H1 (cell line): ENCODE measurements at regions not wholly inside any gene's neighbourhood (a gene's known extent, or its start where the extent isn't known, plus 50 kb on each side); places are given as distances from the start of the nearest gene placed in this dataset.

ENCODE experiments used
- CTCF ChIA-PET: fragments of 300-600 bp; sonication (Branson Sonifier 250); formaldehyde crosslinking; loops from one replicate; lab custom pipeline; 2021; ENCODE audit not compliant: partially characterized antibody; lab: Charles Lee
- POLR2A ChIA-PET: fragments of 300-600 bp; sonication (Branson Sonifier 250); formaldehyde crosslinking; loops from one replicate; lab custom pipeline; 2021; ENCODE audit warnings: inconsistent platforms; ENCODE audit not compliant: partially characterized antibody; lab: Charles Lee
- DNase-seq, 2 experiments: peaks; one replicate each; pipeline versions ENCODE4 v3.0.0 to v3.0.0-alpha.2; 2010 to 2022; ENCODE audit warnings: low spot score in 2 of 2, low read depth in 1 of 2, mixed read lengths in 1 of 2
- FAIRE-seq: peaks from 2 replicates; lab custom pipeline; 2011; peaks lifted over from hg19 to GRCh38; lab: Jason Lieb, UNC
- H2AFZ ChIP-seq: 2 replicates; pipeline ENCODE4 v1.8.1; 2012; ENCODE audit warnings: low read length, inconsistent platforms
- H2AK5ac ChIP-seq: 2 replicates; pipeline ENCODE4 v1.6.1; 2013; ENCODE audit warnings: low read depth, low read length
- H2BK120ac ChIP-seq: replicated peaks from 2 replicates; pipeline ENCODE3; 2013; ENCODE audit warnings: low read depth, low read length, inconsistent platforms
- H2BK12ac ChIP-seq: 2 replicates; pipeline ENCODE4 v1.6.1; 2013; ENCODE audit warnings: low read depth, low read length
- H2BK15ac ChIP-seq: 2 replicates; pipeline ENCODE4 v1.6.1; 2013; ENCODE audit warnings: low read length
- H2BK20ac ChIP-seq: 2 replicates; pipeline ENCODE4 v1.6.1; 2013; ENCODE audit warnings: low read length
- H2BK5ac ChIP-seq: 2 replicates; pipeline ENCODE4 v1.6.1; 2013; ENCODE audit warnings: low read depth, low read length
- H3K14ac ChIP-seq: 2 replicates; pipeline ENCODE4 v1.6.1; 2013; ENCODE audit warnings: inconsistent platforms; ENCODE audit not compliant: insufficient read length
- H3K18ac ChIP-seq: 2 replicates; pipeline ENCODE4 v1.6.1; 2013; ENCODE audit warnings: low read length; ENCODE audit errors: extremely low read depth
- H3K23ac ChIP-seq: 2 replicates; pipeline ENCODE4 v1.6.1; 2013; ENCODE audit warnings: inconsistent platforms; ENCODE audit not compliant: insufficient read length
- H3K23me2 ChIP-seq: 2 replicates; pipeline ENCODE4 v1.6.1; 2013; ENCODE audit warnings: low read depth, low read length
- H3K27ac ChIP-seq: 2 replicates; pipeline ENCODE4 v1.6.1; 2011; ENCODE audit warnings: low read depth, low read length, inconsistent platforms
- H3K27me3 ChIP-seq, 4 experiments: replicated peaks in 1 of 4; 1 replicate in 1 of 4; 2 replicates in 3 of 4; pipeline versions ENCODE4 v1.6.1 to v1.8.1; 2011 to 2013; ENCODE audit warnings: low read length in 3 of 4, mild to moderate bottlenecking in 3 of 4, inconsistent platforms in 2 of 4, mixed read lengths in 2 of 4, moderate library complexity in 1 of 4; ENCODE audit not compliant: control insufficient read depth in 3 of 4, insufficient read depth in 3 of 4; ENCODE audit errors: extremely low read depth in 1 of 4
- H3K36me3 ChIP-seq, 4 experiments: 2 replicates each; pipeline versions ENCODE4 v1.6.1 to v1.8.1; 2011 to 2013; ENCODE audit warnings: mild to moderate bottlenecking in 4 of 4, low read length in 3 of 4, moderate library complexity in 2 of 4, control low read depth in 1 of 4, inconsistent platforms in 1 of 4; ENCODE audit not compliant: insufficient read depth in 4 of 4, control insufficient read depth in 2 of 4
- H3K4ac ChIP-seq: replicated peaks from 2 replicates; pipeline ENCODE3; 2013; ENCODE audit warnings: low read length, low read depth, mixed read lengths, inconsistent platforms; ENCODE audit not compliant: insufficient read length
- H3K4me1 ChIP-seq, 4 experiments: replicated peaks in 1 of 4; 1 replicate in 1 of 4; 2 replicates in 3 of 4; pipeline versions ENCODE4 v1.6.1 to v1.8.1; 2011 to 2013; ENCODE audit warnings: low read length in 3 of 4, inconsistent platforms in 2 of 4, mixed read lengths in 1 of 4; ENCODE audit not compliant: insufficient read depth in 4 of 4, control insufficient read depth in 3 of 4
- H3K4me2 ChIP-seq, 2 experiments: 2 replicates each; pipeline versions ENCODE4 v1.6.1 to v1.8.1; 2011 to 2013; ENCODE audit warnings: low read depth in 2 of 2, low read length in 2 of 2, control low read depth in 1 of 2, inconsistent platforms in 1 of 2, mild to moderate bottlenecking in 1 of 2; ENCODE audit not compliant: insufficient read depth in 1 of 2
- H3K4me3 ChIP-seq, 4 experiments: fragments of 200-600, 300-600 bp in 1 of 4; sonication (generic), shearing (Covaris generic), sonication (Bioruptor Twin) in 1 of 4; 2 replicates each; pipeline versions ENCODE4 v1.5.1 to v1.8.1; 2011 to 2016; ENCODE audit warnings: low read length in 4 of 4, low read depth in 3 of 4, control low read depth in 2 of 4, inconsistent platforms in 2 of 4, mild to moderate bottlenecking in 2 of 4, mixed read lengths in 1 of 4, moderate library complexity in 1 of 4; ENCODE audit not compliant: insufficient read depth in 2 of 4; ENCODE audit errors: extremely low read depth in 1 of 4
- H3K56ac ChIP-seq: replicated peaks from 2 replicates; pipeline ENCODE3; 2013; ENCODE audit warnings: low read depth, mild to moderate bottlenecking, mixed read lengths, low read length, inconsistent platforms; ENCODE audit not compliant: insufficient read length
- H3K79me1 ChIP-seq: 2 replicates; pipeline ENCODE4 v1.6.1; 2013; ENCODE audit warnings: low read depth, low read length, control low read depth
- H3K79me2 ChIP-seq, 2 experiments: 2 replicates each; pipeline versions ENCODE4 v1.6.1 to v1.8.1; 2012 to 2013; ENCODE audit warnings: low read length in 2 of 2, mild to moderate bottlenecking in 2 of 2, inconsistent platforms in 1 of 2; ENCODE audit not compliant: insufficient read depth in 2 of 2, control insufficient read depth in 1 of 2
- H3K9ac ChIP-seq, 4 experiments: replicated peaks in 1 of 4; 1 replicate in 1 of 4; 2 replicates in 3 of 4; pipeline versions ENCODE4 v1.6.1 to v1.8.1; 2011 to 2013; ENCODE audit warnings: low read depth in 3 of 4, low read length in 3 of 4, control low read depth in 2 of 4, mild to moderate bottlenecking in 2 of 4, moderate library complexity in 2 of 4, inconsistent platforms in 1 of 4; ENCODE audit errors: extremely low read depth in 1 of 4
- H3K9me3 ChIP-seq, 2 experiments: 2 replicates each; pipeline versions ENCODE4 v1.6.1 to v1.8.1; 2012 to 2013; ENCODE audit warnings: mild to moderate bottlenecking in 2 of 2, moderate library complexity in 2 of 2, control low read depth in 1 of 2, inconsistent platforms in 1 of 2, low read depth in 1 of 2, low read length in 1 of 2, mixed read lengths in 1 of 2; ENCODE audit not compliant: insufficient read depth in 2 of 2
- H4K20me1 ChIP-seq, 2 experiments: replicated peaks in 1 of 2; 2 replicates each; pipeline versions ENCODE3 to v1.8.1; 2011 to 2013; ENCODE audit warnings: inconsistent platforms in 2 of 2, low read length in 2 of 2, mild to moderate bottlenecking in 1 of 2; ENCODE audit not compliant: insufficient read depth in 2 of 2, control insufficient read depth in 1 of 2
- H4K5ac ChIP-seq: 2 replicates; pipeline ENCODE4 v1.6.1; 2013; ENCODE audit warnings: low read length, low read depth, mixed read lengths, inconsistent platforms; ENCODE audit not compliant: insufficient read length
- H4K8ac ChIP-seq: 2 replicates; pipeline ENCODE4 v1.8.0; 2013; ENCODE audit warnings: mild to moderate bottlenecking, moderate library complexity, low read length, inconsistent platforms; ENCODE audit not compliant: insufficient read depth; ENCODE audit errors: extremely low read depth
- H4K91ac ChIP-seq: replicated peaks from 2 replicates; pipeline ENCODE3; 2013; ENCODE audit warnings: low read length, mixed read lengths, inconsistent platforms; ENCODE audit not compliant: insufficient read length
- ATF3 ChIP-seq: IDR thresholded peaks from 2 replicates; pipeline ENCODE4 v1.6.1; 2011; ENCODE audit warnings: low read depth, mild to moderate bottlenecking, low read length; ENCODE audit not compliant: insufficient read depth
- CBX5 ChIP-seq: fragments of 300-800, 300-1000 bp; sonication (generic); IDR thresholded peaks from 2 replicates; pipeline ENCODE4 v1.7.1; 2016; ENCODE audit warnings: antibody characterized with exemption, low read length, low read depth
- HDAC2 ChIP-seq, 2 experiments: fragments of 300-600 bp in 1 of 2; sonication (generic) in 1 of 2; IDR thresholded peaks; 2 replicates each; pipeline ENCODE4 v1.6.1; 2011 to 2012; ENCODE audit warnings: low read depth in 2 of 2, low read length in 2 of 2, mild to moderate bottlenecking in 2 of 2, moderate library complexity in 2 of 2, borderline replicate concordance in 1 of 2, inconsistent platforms in 1 of 2
- JUND ChIP-seq: IDR thresholded peaks from 2 replicates; pipeline ENCODE4 v1.6.1; 2011; ENCODE audit warnings: mild to moderate bottlenecking, improper control_type of control experiment, low read length
- TEAD4 ChIP-seq: IDR thresholded peaks from 2 replicates; pipeline ENCODE4 v1.6.1; 2012; ENCODE audit warnings: low read depth, low read length, inconsistent platforms, mixed read lengths
- USF2 ChIP-seq: IDR thresholded peaks from 2 replicates; pipeline ENCODE4 v1.6.1; 2011; ENCODE audit warnings: low read length, improper control_type of control experiment
- ZNF274 ChIP-seq: IDR thresholded peaks from 2 replicates; pipeline ENCODE4 v1.7.0; 2012; ENCODE audit warnings: low read length, borderline replicate concordance; ENCODE audit errors: extremely low read depth
- WGBS, 2 experiments: shearing (Covaris generic) in 1 of 2; methylation state at CpG; one replicate each; pipeline versions ENCODE4 v1.1.6 to v1.1.7; 2013 to 2015; ENCODE audit warnings: low lambda C conversion rate in 2 of 2, mixed read lengths in 2 of 2, inconsistent platforms in 1 of 2, low coverage in 1 of 2, missing lambda C conversion rate in 1 of 2; ENCODE audit not compliant: insufficient replicate concordance in 2 of 2, insufficient coverage in 1 of 2, insufficient read length in 1 of 2; ENCODE audit errors: extremely low coverage in 1 of 2, missing lambda C conversion rate in 1 of 2; 5-methylcytosine and 5-hydroxymethylcytosine counted together

GRCh38 chr13:80904386-80904785 is 563.5 kb upstream of the SPRY2 start:
- WGBS, 2 experiments = 91% methylated on average over 1 of the region's 1 CpG; no CpG with 5 or more reads in 1 of the 2 experiments
- no peaks in the 10 kb centered on the region for H3K79me1 ChIP-seq
- H3K9ac ChIP-seq = no peak overlapping the region
- H3K36me3 ChIP-seq = no peaks in the 10 kb centered on the region
- no peak overlapping the region for H2BK12ac ChIP-seq
- no peak overlapping the region for H3K4me3 ChIP-seq
- H2AK5ac ChIP-seq = no peak overlapping the region
- H4K8ac ChIP-seq = no peak overlapping the region
- H3K4ac ChIP-seq = no peak overlapping the region
- H3K79me2 ChIP-seq = no peaks in the 10 kb centered on the region
- no peaks in the 10 kb centered on the region for H3K23me2 ChIP-seq
- H3K56ac ChIP-seq = no peak overlapping the region
- no peak overlapping the region for H2BK15ac ChIP-seq
- H3K14ac ChIP-seq = no peak overlapping the region
- no peak overlapping the region for H2BK20ac ChIP-seq
- H4K91ac ChIP-seq = no peak overlapping the region
- DNase-seq (no peak), FAIRE-seq (no peak)
- no peaks in the 10 kb centered on the region for H4K20me1 ChIP-seq
- no peaks in the 10 kb centered on the region for H3K27me3 ChIP-seq
- H2AFZ ChIP-seq = no peak overlapping the region
- no peak overlapping the region for H2BK5ac ChIP-seq
- no peaks in the 10 kb centered on the region for H3K4me1 ChIP-seq
- TF ChIP-seq USF2 (no peak), ZNF274 (no peak), CBX5 (no peak), ATF3 (no peak), HDAC2 (IDR thresholded peaks at IDR 0.05; ENCODE audit: borderline replicate concordance in 1 of 2, low read depth in 2 of 2, low read length in 2 of 2) (no peak), TEAD4 (no peak), JUND (no peak)
- H2BK120ac ChIP-seq = no peak overlapping the region
- H3K23ac ChIP-seq = no peak overlapping the region
- H3K9me3 ChIP-seq = no peaks in the 10 kb centered on the region
- H3K18ac ChIP-seq = no peak overlapping the region
- no peak overlapping the region for H3K4me2 ChIP-seq
- no peak overlapping the region for H4K5ac ChIP-seq
- ChIA-PET POLR2A (no interaction called here), CTCF (interaction anchor here (1.3 kb wide), 1 partner anchor 562 kb away, joined by 3 read pairs; no protein-coding TSS in a partner anchor)
- no peak overlapping the region for H3K27ac ChIP-seq
